ENCODE measurements at regions not wholly inside any gene's neighbourhood (a gene's known extent, or its start where the extent isn't known, plus 50 kb on each side); places are given as distances from the start of the nearest gene placed in this dataset.
"Not testable (repeated sequence)": the region's sequence is repeated elsewhere in the genome, so short reads cannot be mapped to it uniquely, and the experiment has no call there.

- no peak for DNase-seq
These were observed 84.7 kb upstream of the SIRPA start for GRCh38 chr20:1810572-1810925.

GRCh38 chr20:1809611-1810510 lies 85.3 kb upstream of the SIRPA start:
- no peak for DNase-seq

- no peak for DNase-seq
These were observed 86.1 kb upstream of the SIRPA start for GRCh38 chr20:1809131-1809572.

GRCh38 chr20:1808101-1808500 lies 87.1 kb upstream of the SIRPA start:
- DNase-seq = no peak

- DNase-seq = no peak
These were observed 87.8 kb upstream of the SIRPA start for GRCh38 chr20:1807394-1807793.

- no peak for DNase-seq
These were observed 88.8 kb upstream of the SIRPA start for GRCh38 chr20:1806456-1806855.

- DNase-seq = no peak
These were observed 89.4 kb upstream of the SIRPA start for GRCh38 chr20:1805816-1806215.

GRCh38 chr20:1805161-1805581 lies 90.0 kb upstream of the SIRPA start:
- no peak for DNase-seq

GRCh38 chr20:1804554-1804956 lies 90.7 kb upstream of the SIRPA start:
- no peak for DNase-seq

GRCh38 chr20:1803932-1804501 lies 91.2 kb upstream of the SIRPA start:
- no peak for DNase-seq

- DNase-seq = no peak
These were observed 91.9 kb upstream of the SIRPA start for GRCh38 chr20:1803061-1803931.

- DNase-seq = peak; percentile 74
These were observed 92.7 kb upstream of the SIRPA start for GRCh38 chr20:1802385-1803060.

GRCh38 chr20:1801929-1802306 lies 93.3 kb upstream of the SIRPA start:
- DNase-seq = peak; percentile 50

- DNase-seq = peak; percentile 25
These were observed 93.8 kb upstream of the SIRPA start for GRCh38 chr20:1801225-1801928.

GRCh38 chr20:1800777-1801176 lies 94.4 kb upstream of the SIRPA start:
- DNase-seq = peak; percentile 62

- no peak for DNase-seq
These were observed 95.0 kb upstream of the SIRPA start for GRCh38 chr20:1800180-1800579.

- not testable (repeated sequence) for DNase-seq
These were observed 95.5 kb upstream of the SIRPA start for GRCh38 chr20:1799746-1800145.

GRCh38 chr20:1798982-1799381 lies 96.2 kb upstream of the SIRPA start:
- no peak for DNase-seq

- no peak for DNase-seq
These were observed 101.4 kb upstream of the SIRPA start for GRCh38 chr20:1793821-1794220.

GRCh38 chr20:1792274-1792673 lies 102.9 kb upstream of the SIRPA start:
- DNase-seq = no peak

GRCh38 chr20:1790386-1790785 lies 104.8 kb upstream of the SIRPA start:
- DNase-seq = no peak

- no peak for DNase-seq
These were observed 107.2 kb upstream of the SIRPA start for GRCh38 chr20:1788044-1788443.
